BLaER1 (cell line): ENCODE measurements at regions not wholly inside any gene's neighbourhood (a gene's known extent, or its start where the extent isn't known, plus 50 kb on each side); places are given as distances from the start of the nearest gene placed in this dataset.
"Not testable (repeated sequence)": the region's sequence is repeated elsewhere in the genome, so short reads cannot be mapped to it uniquely, and the experiment has no call there.

Experiments
- H3K27ac ChIP-seq: shearing (Covaris generic); formaldehyde crosslinking; 2 replicates; pipeline ENCODE4 v1.8.1; 2022
- H3K27me3 ChIP-seq: shearing (Covaris generic); formaldehyde crosslinking; 2 replicates; pipeline ENCODE4 v1.8.1; 2022
- H3K36me3 ChIP-seq: shearing (Covaris generic); formaldehyde crosslinking; 2 replicates; pipeline ENCODE4 v1.8.1; 2022
- H3K4me1 ChIP-seq: shearing (Covaris generic); formaldehyde crosslinking; 2 replicates; pipeline ENCODE4 v1.8.1; 2022
- H3K4me2 ChIP-seq: shearing (Covaris generic); formaldehyde crosslinking; 2 replicates; pipeline ENCODE4 v1.8.1; 2022
- H3K4me3 ChIP-seq: shearing (Covaris generic); formaldehyde crosslinking; 2 replicates; pipeline ENCODE4 v1.8.1; 2022
- H3K9ac ChIP-seq: shearing (Covaris generic); formaldehyde crosslinking; 2 replicates; pipeline ENCODE4 v1.8.1; 2022
- H3K9me3 ChIP-seq: shearing (Covaris generic); formaldehyde crosslinking; 2 replicates; pipeline ENCODE4 v1.8.1; 2022
- H4K20me1 ChIP-seq: shearing (Covaris generic); formaldehyde crosslinking; 2 replicates; pipeline ENCODE4 v1.8.1; 2022
- Cebpa-rat ChIP-seq: shearing (Covaris generic); IDR thresholded peaks from 2 replicates; pipeline ENCODE4 v1.8.1; 2022

DNA sequence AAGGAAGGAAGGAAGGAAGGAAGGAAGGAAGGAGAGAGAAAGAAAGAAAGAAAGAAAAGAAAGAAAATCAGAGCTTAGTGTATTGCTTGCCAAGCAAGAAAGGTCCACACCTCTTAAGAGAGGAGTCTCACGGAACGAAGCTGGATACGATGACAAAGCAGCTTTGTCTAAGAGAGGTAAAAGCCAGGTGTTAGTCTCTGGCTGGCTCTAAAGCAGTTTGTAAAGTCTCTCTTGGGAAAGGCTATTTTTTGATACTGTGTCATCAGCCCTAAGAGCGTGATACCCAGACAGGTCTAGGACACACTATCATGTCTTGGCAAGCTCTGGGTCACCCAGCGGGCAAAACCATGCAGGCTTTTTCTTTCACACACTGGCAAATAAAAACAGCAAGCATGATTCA is 297.5 kb upstream of the NBPF12 start:
- H3K36me3 ChIP-seq, H3K9ac ChIP-seq, H3K4me3 ChIP-seq, H3K9me3 ChIP-seq, H3K27me3 ChIP-seq, H3K27ac ChIP-seq, H4K20me1 ChIP-seq: not testable (repeated sequence)
- H3K4me2 ChIP-seq = peak overlapping the region; percentile 37
- peaks cover 25% of the 10 kb centered on the region for H3K4me1 ChIP-seq

DNA sequence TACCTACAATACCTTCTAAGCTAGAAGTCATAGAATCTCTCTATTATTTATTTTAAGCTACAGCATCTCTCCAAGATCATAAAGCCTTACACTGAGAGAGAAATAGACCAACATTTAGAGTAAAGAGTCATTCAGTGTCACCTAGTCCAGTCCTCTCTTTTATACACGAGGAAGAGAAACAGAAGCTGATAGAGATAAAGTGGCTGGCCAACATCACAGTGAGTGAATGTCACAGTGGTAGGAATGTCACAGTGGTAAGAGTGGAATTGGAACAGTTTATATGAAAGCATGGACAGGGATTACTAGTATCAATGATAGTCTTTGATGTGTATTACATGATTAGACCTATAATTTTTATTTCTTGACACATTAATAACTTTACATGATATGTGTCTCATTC is 307.8 kb upstream of the NBPF12 start:
- H3K9ac ChIP-seq, H3K4me3 ChIP-seq, H3K4me1 ChIP-seq, H3K36me3 ChIP-seq, H3K4me2 ChIP-seq, H3K9me3 ChIP-seq, H3K27ac ChIP-seq, H4K20me1 ChIP-seq, H3K27me3 ChIP-seq: not testable (repeated sequence)

DNA sequence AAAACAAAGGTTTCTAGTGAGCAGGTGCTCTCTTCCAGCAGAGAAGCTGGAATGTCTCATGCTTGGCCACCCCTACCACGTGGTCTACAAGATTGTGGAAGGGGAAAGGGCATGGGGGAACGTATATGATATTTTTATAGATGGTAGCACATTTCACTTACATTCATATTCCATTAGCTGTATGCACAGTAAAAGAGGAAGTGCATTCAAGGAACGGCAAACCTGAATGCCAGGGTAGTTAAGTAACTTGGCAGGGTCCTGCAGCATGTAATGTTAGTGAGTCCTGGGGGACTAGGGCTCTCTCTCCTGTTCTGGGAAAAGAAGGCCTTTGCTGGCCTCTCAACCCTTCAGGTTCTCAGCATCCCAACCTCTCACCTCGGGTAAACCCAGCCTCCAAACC is 319.5 kb upstream of the NBPF12 start:
- not testable (repeated sequence) for H3K36me3 ChIP-seq, H3K27me3 ChIP-seq, H3K4me3 ChIP-seq

DNA sequence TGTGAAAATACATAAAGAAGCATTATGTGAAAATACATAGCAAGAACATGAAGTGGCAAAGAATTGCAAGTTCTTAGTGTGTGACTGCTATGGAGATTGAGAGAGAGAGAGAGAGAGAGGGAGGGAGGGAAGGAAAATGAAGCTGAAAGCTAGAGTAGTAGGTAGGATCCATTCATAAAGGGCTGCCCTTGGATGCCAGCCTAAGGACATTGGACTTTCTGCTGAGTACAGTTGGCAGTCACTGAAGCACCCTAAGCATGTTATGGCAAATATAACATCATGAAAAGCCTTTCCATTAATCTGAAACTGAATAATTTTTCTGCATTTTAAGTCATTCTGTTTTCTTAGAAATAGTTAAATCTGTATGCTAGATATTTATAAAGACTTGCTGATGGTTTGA is 333.4 kb upstream of the NBPF12 start:
- H3K4me3 ChIP-seq, H3K9me3 ChIP-seq, H3K27me3 ChIP-seq, H3K9ac ChIP-seq, H3K36me3 ChIP-seq, H3K4me1 ChIP-seq, H4K20me1 ChIP-seq, H3K4me2 ChIP-seq, H3K27ac ChIP-seq: not testable (repeated sequence)

More for the DNA sequence above, 319.5 kb upstream of the NBPF12 start:
- H3K27ac ChIP-seq, H3K4me1 ChIP-seq, H4K20me1 ChIP-seq, H3K4me2 ChIP-seq, H3K9me3 ChIP-seq, H3K9ac ChIP-seq: not testable (repeated sequence)

DNA sequence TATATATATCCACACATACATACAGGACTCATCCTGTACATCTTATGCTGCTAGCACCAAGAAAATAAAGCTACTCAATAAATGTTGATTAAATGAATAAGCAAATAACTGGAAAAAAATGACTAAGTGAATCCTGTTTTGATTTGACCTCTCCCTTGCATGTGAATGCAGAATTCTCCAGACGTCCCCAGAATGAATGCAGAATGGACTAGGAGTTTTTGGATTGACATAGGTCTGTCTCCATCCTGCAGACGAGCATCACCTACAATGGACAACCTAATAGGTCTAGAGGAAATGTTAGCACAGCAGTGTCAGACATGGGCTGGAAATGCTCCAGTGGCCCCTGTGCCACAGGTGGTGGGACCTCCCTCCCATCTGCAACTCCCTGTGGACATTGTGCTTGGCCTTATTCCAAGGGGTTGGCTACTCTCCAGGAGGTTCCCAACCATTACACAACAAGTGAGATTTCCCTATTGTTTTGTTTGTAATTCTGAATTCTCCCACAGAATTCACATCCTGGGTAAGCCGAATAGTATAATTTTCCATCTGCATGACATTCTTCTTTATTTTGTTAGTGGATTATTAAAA is 337.3 kb upstream of the NBPF12 start:
- H3K4me3 ChIP-seq, H3K36me3 ChIP-seq, H3K9ac ChIP-seq, H3K27ac ChIP-seq, H3K27me3 ChIP-seq, H3K4me2 ChIP-seq, H4K20me1 ChIP-seq, H3K9me3 ChIP-seq, H3K4me1 ChIP-seq: not testable (repeated sequence)

DNA sequence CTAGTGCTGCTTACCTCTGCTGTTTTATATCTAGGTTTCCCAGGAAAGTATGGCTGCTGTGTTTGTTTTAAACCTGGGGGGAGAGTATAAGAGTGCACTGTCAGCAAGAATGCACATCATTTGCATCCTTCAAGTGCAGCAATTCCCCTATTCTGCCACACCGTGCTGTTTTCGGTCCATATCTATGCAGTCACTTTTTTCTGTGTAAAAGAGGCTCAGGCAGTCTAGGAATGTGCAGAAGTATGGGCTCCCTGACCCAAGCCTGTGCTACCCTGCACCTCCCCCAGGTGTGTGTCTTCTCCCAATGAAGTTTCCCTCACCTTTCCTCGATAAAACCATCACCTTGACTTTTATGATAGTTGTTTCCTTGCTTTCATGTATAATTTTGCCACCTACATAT is 338.2 kb upstream of the NBPF12 start:
- not testable (repeated sequence) for H3K27me3 ChIP-seq, H3K9me3 ChIP-seq, H3K9ac ChIP-seq, H4K20me1 ChIP-seq, H3K4me3 ChIP-seq, H3K4me2 ChIP-seq, H3K4me1 ChIP-seq, H3K36me3 ChIP-seq, H3K27ac ChIP-seq

DNA sequence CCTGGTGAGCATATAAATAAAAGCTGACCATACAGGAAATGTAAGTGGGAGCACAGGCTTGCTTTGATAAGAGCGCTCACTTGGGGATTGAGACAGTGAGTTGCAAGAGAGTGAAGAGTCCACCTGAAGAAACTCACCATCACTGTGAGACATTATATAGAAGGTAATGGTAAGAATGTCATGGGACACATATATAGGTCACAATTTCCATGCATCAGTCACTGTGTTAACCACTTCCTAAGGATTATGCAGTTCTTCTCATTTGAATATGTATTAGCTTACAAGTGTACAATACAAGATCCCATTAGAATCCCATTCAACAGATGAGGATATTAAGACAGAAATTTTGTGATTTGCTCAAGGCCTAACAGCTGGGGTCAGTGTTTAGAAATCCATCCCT is 352.4 kb upstream of the NOTCH2NLA start:
- H3K9me3 ChIP-seq, H4K20me1 ChIP-seq, H3K4me3 ChIP-seq, H3K27ac ChIP-seq, H3K4me1 ChIP-seq, H3K9ac ChIP-seq, H3K36me3 ChIP-seq, H3K27me3 ChIP-seq: not testable (repeated sequence)
- peak overlapping the region; percentile 39; the same call in 1 of the 2 replicates for H3K4me2 ChIP-seq

DNA sequence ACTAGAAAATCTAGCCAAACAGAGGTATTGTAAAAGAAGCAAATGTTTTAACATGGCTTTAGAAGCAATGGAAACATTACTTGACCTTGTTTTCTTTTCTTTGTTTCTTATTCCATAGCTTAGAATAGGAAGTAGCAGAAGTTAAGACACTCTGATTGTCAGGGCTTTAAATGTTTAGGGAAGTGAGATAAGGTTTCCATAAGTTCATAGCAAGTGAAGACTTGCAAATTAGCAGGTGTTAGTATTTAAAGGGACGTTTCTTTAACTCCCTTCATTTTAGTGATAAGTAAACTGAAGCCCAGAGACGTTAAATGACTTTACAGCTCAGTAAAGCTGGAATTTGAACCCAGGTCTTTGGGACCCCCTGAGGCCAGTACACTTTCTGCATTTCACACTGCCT is 338.7 kb upstream of the NOTCH2NLA start:
- H3K36me3 ChIP-seq, H3K9me3 ChIP-seq, H4K20me1 ChIP-seq, H3K27ac ChIP-seq, H3K27me3 ChIP-seq, H3K9ac ChIP-seq, H3K4me3 ChIP-seq, H3K4me2 ChIP-seq, H3K4me1 ChIP-seq: not testable (repeated sequence)

GRCh38 chr1:146558032-146558431 is 329.2 kb upstream of the NOTCH2NLA start:
- H3K27me3 ChIP-seq, H3K9me3 ChIP-seq, H3K9ac ChIP-seq, H3K4me2 ChIP-seq, H3K4me3 ChIP-seq, H3K27ac ChIP-seq, H3K36me3 ChIP-seq, H4K20me1 ChIP-seq: not testable (repeated sequence)
- H3K4me1 ChIP-seq = peaks cover 18% of the 10 kb centered on the region

DNA sequence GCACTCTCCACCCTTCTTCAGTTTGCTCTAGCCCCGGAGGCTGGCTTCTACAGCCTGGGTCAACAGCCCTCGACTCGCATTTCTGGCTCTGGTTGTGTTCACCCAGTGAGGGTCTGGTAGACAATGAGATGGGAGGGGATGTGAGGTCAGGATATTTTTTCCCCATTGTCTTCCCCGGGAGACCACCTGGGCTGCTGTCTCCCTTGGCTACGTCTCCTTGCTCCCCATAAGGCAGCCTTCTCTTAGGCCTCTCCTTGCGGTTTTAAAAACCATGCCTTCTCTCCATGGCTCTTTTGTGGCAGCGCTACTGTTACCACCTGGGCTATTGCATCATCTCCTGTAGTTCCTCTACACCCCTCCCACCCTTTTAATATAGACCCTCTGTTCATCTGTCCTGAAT is 327.6 kb upstream of the NOTCH2NLA start:
- Histone ChIP-seq H3K4me1 (peaks cover 28% of the 10 kb centered on the region), H3K4me2 (peak overlapping the region; percentile 42)
- not testable (repeated sequence) for H3K36me3 ChIP-seq, H3K9me3 ChIP-seq, H4K20me1 ChIP-seq, H3K27ac ChIP-seq, H3K27me3 ChIP-seq, H3K4me3 ChIP-seq, H3K9ac ChIP-seq
- TF ChIP-seq Cebpa-rat = peak; percentile 74

DNA sequence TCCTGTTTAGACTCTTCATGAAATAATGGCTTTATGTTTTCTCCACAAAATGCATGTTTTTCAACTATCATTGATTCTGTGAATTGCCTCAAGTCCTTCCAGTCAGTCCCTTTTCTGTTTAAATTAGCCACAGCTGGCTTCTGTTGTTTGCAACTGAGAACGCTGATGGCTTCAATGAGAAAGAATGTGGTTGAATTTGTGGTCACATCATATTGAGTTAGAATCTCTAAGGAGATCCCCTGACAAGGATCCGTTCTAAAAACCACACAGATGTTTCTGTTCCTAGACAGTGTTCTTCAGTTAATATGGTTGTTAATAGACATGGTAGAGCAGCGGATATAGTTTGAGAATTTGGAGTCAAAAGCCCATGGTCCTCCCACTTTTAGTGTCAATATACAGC is 323.6 kb upstream of the NOTCH2NLA start:
- not testable (repeated sequence) for H3K27me3 ChIP-seq, H4K20me1 ChIP-seq

GRCh38 chr1:146548684-146549083 is 319.9 kb upstream of the NOTCH2NLA start:
- H3K27me3 ChIP-seq, H3K36me3 ChIP-seq, H3K9ac ChIP-seq: not testable (repeated sequence)

More for the DNA sequence above, 323.6 kb upstream of the NOTCH2NLA start:
- H3K4me3 ChIP-seq, H3K4me2 ChIP-seq, H3K9ac ChIP-seq, H3K36me3 ChIP-seq, H3K27ac ChIP-seq, H3K9me3 ChIP-seq: not testable (repeated sequence)
- peaks cover 31% of the 10 kb centered on the region for H3K4me1 ChIP-seq

GRCh38 chr1:146546189-146546588 is 317.4 kb upstream of the NOTCH2NLA start:
- H3K4me2 ChIP-seq, H3K27ac ChIP-seq, H3K4me1 ChIP-seq, H3K9me3 ChIP-seq, H4K20me1 ChIP-seq, H3K27me3 ChIP-seq, H3K9ac ChIP-seq, H3K36me3 ChIP-seq, H3K4me3 ChIP-seq: not testable (repeated sequence)

More at GRCh38 chr1:146548684-146549083, 319.9 kb upstream of the NOTCH2NLA start:
- not testable (repeated sequence) for H3K4me2 ChIP-seq, H3K27ac ChIP-seq, H4K20me1 ChIP-seq, H3K9me3 ChIP-seq, H3K4me3 ChIP-seq
- H3K4me1 ChIP-seq = peaks cover 16% of the 10 kb centered on the region

GRCh38 chr1:146537775-146538373 is 309.1 kb upstream of the NOTCH2NLA start:
- not testable (repeated sequence) for H3K9me3 ChIP-seq, H3K4me1 ChIP-seq, H3K36me3 ChIP-seq, H4K20me1 ChIP-seq, H3K27me3 ChIP-seq, H3K27ac ChIP-seq, H3K4me2 ChIP-seq, H3K9ac ChIP-seq, H3K4me3 ChIP-seq

DNA sequence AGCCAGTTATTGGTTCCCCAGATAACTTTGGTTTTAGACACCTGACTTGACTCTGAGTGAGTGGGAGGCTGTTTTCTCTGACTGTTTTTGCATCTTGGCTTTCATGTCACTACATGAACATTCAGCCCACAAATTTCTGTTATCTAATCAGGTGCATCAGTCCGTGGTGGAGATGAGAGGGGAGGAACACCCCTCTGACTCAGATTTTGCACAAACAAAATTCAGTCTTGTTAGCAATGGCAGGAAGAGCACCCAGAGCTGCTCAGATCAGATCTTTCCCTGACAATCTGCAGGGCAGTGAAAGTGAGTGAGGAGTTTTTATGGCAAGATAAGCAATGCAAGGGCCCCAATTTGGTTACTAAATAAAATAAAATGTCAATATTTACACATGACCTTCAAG is 307.2 kb upstream of the NOTCH2NLA start:
- not testable (repeated sequence) for H3K4me1 ChIP-seq, H3K27ac ChIP-seq, H3K4me2 ChIP-seq, H3K9me3 ChIP-seq, H3K4me3 ChIP-seq, H3K9ac ChIP-seq, H3K36me3 ChIP-seq, H3K27me3 ChIP-seq, H4K20me1 ChIP-seq
